ENCODE measurements at regions not wholly inside any gene's neighbourhood (a gene's known extent, or its start where the extent isn't known, plus 50 kb on each side); places are given as distances from the start of the nearest gene placed in this dataset.

DNA sequence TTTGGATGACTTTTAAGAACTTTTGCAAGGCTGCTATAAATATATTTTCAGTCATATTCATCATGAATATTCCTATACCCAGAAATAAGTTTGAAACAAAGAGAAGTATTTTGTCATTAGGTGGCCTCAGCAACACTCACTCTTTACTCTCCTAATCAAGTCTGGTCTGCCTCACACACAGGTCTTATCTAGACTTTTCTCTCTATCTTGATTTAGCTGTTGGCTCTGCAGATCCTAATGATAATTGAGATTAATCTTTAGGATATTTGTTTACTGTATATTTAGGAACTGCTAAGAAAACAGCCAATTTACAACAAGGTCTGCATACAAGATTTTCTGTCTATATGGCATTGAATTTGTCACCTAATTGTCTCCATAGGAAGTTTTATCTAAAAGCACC is 297.6 kb downstream of the PTEN start:
- no peak for DNase-seq (ENCODE audit: extremely low read depth, insufficient read length)
- Histone ChIP-seq H3K4me3 (replicated peaks; ENCODE audit: low read depth, low read length) (no peak overlapping the region), H3K27me3 (replicated peaks; ENCODE audit: control insufficient read depth, insufficient read depth, low read length) (no peaks in the 10 kb centered on the region), H3K36me3 (ENCODE audit: control insufficient read depth, insufficient read depth, low read length) (no peaks in the 10 kb centered on the region)
- TF ChIP-seq CTCF (IDR thresholded peaks at IDR 0.05; ENCODE audit: insufficient read depth, low read length, poor library complexity, severe bottlenecking) = no peak

DNA sequence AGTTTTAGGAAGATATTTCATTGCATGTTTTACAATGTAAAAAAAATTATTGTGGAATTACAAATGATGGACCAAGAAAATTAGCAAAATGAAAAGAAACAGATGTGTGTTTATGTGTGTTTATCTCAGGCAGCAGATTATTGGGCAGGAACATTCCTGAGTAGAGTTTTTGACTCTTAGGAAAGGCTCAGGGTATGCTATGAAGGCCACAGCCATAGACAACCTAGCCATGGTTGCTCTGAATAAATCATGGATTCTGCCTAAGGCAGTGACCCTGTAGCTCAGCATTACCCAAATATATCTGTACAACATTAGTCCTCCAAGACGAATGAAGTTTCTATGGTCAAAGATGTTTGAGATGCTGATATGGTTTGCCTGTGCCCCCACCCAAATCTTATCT is 298.3 kb downstream of the PTEN start:
- no peak overlapping the region for H3K4me3 ChIP-seq (replicated peaks; ENCODE audit: low read depth, low read length)
- no peak for TF ChIP-seq CTCF (IDR thresholded peaks at IDR 0.05; ENCODE audit: insufficient read depth, low read length, poor library complexity, severe bottlenecking)
- DNase-seq (ENCODE audit: extremely low read depth, insufficient read length) = no peak

GRCh38 chr10:88162852-88163251 is 299.4 kb downstream of the PTEN start:
- DNase-seq (ENCODE audit: extremely low read depth, insufficient read length) = no peak
- no peaks in the 10 kb centered on the region for H3K27me3 ChIP-seq (replicated peaks; ENCODE audit: control insufficient read depth, insufficient read depth, low read length)
- no peak for TF ChIP-seq CTCF (IDR thresholded peaks at IDR 0.05; ENCODE audit: insufficient read depth, low read length, poor library complexity, severe bottlenecking)
- H3K36me3 ChIP-seq (ENCODE audit: control insufficient read depth, insufficient read depth, low read length) = no peaks in the 10 kb centered on the region
- H3K4me3 ChIP-seq (replicated peaks; ENCODE audit: low read depth, low read length) = no peak overlapping the region

More for the DNA sequence above, 298.3 kb downstream of the PTEN start:
- no peaks in the 10 kb centered on the region for H3K36me3 ChIP-seq (ENCODE audit: control insufficient read depth, insufficient read depth, low read length)
- no peaks in the 10 kb centered on the region for H3K27me3 ChIP-seq (replicated peaks; ENCODE audit: control insufficient read depth, insufficient read depth, low read length)

DNA sequence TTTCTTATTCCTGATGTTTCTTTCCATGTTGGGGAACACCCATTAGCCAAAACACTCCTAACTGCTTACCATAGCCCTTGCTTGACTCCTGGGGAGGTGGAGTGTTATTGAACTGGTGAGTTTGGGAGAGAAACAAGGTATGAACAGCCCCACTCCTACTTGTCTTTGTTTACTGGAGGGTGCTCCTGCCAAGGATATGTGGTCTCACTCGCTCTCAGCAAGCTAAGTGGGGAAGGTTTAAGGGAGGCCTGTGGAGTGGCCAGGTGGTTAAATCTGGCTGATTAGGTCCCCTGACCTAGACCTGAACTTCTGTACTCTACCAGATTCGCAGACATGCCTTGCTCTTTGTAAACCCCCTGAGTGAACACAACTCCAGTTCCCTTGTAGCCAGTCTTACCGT is 300.1 kb downstream of the PTEN start:
- Histone ChIP-seq H3K27me3 (replicated peaks; ENCODE audit: control insufficient read depth, insufficient read depth, low read length) (no peaks in the 10 kb centered on the region), H3K36me3 (ENCODE audit: control insufficient read depth, insufficient read depth, low read length) (no peaks in the 10 kb centered on the region), H3K4me3 (replicated peaks; ENCODE audit: low read depth, low read length) (no peak overlapping the region)
- DNase-seq (ENCODE audit: extremely low read depth, insufficient read length) = no peak
- TF ChIP-seq CTCF (IDR thresholded peaks at IDR 0.05; ENCODE audit: insufficient read depth, low read length, poor library complexity, severe bottlenecking) = no peak

DNA sequence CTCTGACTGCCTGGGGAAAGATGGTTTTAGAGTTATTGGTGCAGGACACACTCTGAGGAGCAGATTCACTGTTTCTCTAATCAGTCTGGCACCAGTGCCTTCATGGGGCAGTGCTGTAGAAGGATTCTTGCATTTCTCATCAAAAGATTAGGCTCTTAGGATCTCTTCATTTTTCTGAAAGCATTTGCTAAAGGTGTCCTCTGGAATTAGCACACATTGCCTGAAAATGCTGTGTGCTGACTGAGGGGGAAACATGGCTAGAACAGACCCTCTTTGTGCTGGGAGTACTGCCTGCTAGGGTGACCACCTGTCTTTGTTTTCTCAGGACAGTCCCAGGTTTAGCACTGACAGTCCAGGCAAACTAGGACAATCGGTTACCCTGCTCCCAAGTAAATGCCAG is 301.0 kb downstream of the PTEN start:
- H3K27me3 ChIP-seq (replicated peaks; ENCODE audit: control insufficient read depth, insufficient read depth, low read length) = no peaks in the 10 kb centered on the region
- TF ChIP-seq CTCF (IDR thresholded peaks at IDR 0.05; ENCODE audit: insufficient read depth, low read length, poor library complexity, severe bottlenecking) = no peak
- H3K4me3 ChIP-seq (replicated peaks; ENCODE audit: low read depth, low read length) = no peak overlapping the region
- no peak for DNase-seq (ENCODE audit: extremely low read depth, insufficient read length)
- H3K36me3 ChIP-seq (ENCODE audit: control insufficient read depth, insufficient read depth, low read length) = no peaks in the 10 kb centered on the region

DNA sequence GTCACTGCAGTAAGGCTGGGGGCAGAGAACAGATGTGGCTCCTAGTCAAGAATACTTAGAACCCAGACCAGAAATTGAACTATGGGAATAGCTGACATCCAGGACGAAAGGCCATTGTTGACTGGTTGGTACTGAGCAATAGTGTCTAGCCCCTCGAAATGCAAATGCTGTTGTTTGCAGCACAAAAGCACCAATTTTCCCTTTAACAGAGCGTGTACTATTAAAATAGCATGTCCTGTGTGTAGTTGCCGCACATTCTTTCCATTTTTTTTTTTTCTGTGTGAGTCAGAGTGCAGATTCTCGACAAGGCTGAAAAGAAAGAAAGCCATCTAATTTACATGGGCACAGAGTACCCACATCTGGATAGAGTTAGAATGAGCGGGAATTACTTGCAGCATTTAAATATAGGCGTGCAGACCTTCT is 302.4 kb downstream of the PTEN start:
- no peak for DNase-seq (ENCODE audit: extremely low read depth, insufficient read length)
- TF ChIP-seq CTCF (IDR thresholded peaks at IDR 0.05; ENCODE audit: insufficient read depth, low read length, poor library complexity, severe bottlenecking) = no peak
- H3K27me3 ChIP-seq (replicated peaks; ENCODE audit: control insufficient read depth, insufficient read depth, low read length) = no peaks in the 10 kb centered on the region

More for the DNA sequence above, 302.4 kb downstream of the PTEN start:
- no peak overlapping the region for H3K4me3 ChIP-seq (replicated peaks; ENCODE audit: low read depth, low read length)
- no peaks in the 10 kb centered on the region for H3K36me3 ChIP-seq (ENCODE audit: control insufficient read depth, insufficient read depth, low read length)
